GM21447 (cell line): ENCODE measurements at regions not wholly inside any gene's neighbourhood (a gene's known extent, or its start where the extent isn't known, plus 50 kb on each side); places are given as distances from the start of the nearest gene placed in this dataset.
"Not testable (repeated sequence)": the region's sequence is repeated elsewhere in the genome, so short reads cannot be mapped to it uniquely, and the experiment has no call there.

Source experiments
- ATAC-seq: cut with Tn5 transposase; IDR thresholded peaks from one replicate; pipeline ENCODE4 v1.9.1; 2021; ENCODE audit not compliant: unreplicated experiment

DNA sequence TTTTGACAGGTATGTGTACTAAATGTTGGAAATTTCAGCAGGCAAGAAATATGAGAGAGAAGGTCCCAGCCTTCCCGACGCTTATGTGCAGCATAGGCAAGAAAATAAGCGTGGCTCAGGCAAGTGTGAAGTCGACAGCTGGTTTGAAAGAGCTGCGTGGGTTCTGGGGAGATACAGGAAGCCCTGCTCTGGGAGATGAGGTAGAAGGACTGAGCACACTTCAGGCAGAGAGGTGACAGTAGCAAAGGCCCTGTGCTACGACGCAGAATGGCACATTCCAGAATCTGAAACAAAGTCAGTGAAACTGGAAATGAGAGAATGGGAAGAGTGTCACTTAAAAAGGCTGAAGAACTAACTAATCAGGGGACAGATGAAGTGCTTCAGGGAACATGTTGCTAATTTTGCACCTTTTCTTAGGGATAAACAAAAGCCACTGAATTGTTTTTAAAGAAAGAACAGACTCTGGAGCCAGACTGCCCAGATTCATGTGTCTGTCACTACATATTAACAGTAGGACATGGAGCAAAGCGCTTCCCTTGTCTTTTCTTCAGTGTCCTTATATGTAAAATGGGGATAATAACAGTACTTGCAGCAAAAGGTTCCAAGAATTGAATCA lies 160.1 kb downstream of the SPRY2 start:
- ATAC-seq = no peak

GRCh38 chr13:80177327-80177726 lies 163.6 kb downstream of the SPRY2 start:
- no peak for ATAC-seq

- ATAC-seq = no peak
Measured at GRCh38 chr13:80173224-80173623, 167.7 kb downstream of the SPRY2 start.

DNA sequence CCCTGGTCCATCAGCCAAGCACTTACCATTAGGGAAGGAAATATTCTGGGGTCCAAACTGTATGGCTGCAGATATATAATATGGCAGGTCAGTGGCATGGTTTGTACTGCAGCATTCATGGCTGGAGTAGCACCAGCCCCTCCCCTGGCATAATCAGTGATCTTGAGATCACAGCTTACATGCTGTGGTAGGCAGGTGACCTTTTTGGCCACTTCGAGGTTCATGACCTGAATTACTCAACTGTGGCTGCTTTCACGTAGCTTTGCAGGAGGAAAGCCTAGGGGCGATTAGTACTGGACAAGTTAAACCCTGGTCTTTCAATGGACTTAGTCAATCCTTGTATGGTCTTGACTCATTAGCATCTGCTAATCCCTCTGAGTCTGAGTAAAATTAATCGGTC lies 169.8 kb downstream of the SPRY2 start:
- ATAC-seq = no peak

DNA sequence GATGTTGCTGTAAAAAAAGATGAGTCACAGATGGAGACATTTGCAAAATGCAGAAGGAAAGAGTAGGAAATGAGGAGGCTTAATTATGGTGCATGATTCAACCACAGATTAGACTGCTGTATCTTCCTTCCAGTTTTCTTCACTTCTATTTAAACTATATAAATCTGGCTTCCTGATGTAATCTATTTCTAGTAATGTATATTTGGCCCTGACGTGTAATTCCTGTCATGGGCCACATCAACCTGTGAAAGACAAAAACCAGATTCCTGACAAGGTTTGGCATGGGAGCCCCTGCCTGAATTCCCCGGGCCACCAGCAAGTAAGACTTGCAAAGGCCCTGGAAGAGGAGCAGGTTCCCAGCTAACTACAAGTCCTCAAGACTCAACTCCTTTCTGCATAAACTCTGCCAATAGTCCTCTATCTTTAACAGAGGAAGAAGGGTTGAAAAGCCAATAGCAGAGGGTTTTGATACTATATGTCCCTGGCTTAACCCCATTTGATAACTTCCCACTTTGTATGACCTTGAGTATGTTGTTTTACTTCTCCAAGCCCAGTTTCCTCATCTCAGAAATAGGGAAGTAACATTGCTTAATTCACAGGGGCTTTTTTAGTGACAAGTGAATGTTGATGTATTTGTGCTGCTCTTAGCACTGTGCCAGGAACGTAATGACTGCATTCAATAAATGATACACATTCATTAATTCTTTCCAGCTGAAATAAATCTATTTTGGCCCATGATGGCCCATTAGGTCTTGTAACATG lies 172.7 kb downstream of the SPRY2 start:
- no peak for ATAC-seq

DNA sequence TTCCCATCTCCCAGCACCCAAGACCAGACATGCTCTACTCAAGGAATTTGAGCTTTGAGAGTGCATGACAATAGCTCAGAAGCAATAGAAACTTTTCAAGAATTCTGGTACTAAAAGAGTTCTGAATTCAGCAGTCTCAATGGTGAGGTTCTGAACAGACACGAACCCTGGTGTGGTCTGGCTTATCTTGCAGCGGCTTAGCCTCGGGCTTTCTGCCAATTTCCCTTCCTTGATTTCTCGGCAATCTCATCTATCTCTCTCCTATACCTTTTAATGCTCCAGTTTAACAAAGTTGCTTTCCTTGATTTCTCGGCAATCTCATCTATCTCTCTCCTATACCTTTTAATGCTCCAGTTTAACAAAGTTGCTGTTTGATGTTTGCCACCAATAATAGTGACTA lies 174.6 kb downstream of the SPRY2 start:
- ATAC-seq = no peak

DNA sequence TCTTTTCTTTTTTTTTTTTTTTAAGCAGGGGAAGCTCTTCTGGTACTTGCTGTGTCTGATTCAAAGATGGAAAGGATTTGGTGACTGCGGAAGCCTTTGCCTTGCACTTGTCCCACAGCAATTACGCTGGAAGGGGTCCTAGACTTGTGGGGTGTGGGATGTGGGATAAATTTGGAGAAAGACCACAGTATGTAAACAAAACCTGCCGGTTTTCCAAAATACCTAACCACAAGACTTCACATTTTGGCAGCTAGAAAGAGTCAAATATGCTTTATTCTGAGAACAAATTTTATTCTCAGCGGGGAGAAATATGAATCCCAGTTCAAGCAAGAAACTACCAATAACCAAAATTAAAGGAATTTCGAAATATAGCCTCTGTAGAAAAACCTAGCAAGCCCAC lies 176.5 kb downstream of the SPRY2 start:
- ATAC-seq = no peak

- no peak for ATAC-seq
Measured at GRCh38 chr13:80161896-80162295, 179.0 kb downstream of the SPRY2 start.

GRCh38 chr13:80161219-80161618 lies 179.7 kb downstream of the SPRY2 start:
- ATAC-seq = no peak

DNA sequence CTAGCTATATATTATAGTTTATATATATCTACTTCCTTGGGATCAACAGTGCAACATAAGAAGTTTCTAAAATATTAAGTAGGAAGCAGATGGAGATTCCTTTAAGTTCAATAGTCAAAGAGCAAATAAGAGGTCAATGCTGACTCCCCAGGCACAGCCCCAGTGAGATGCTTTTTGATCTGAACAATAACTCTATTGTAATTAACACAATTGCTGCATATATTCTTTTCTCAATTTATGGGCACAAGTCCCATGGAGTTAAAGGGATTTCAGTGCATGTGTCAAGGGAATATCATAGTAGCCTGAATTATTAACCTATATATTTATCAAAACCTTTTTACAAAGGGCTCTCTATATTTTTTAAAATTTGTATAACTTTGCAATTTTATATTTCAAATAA lies 180.8 kb downstream of the SPRY2 start:
- ATAC-seq = no peak

DNA sequence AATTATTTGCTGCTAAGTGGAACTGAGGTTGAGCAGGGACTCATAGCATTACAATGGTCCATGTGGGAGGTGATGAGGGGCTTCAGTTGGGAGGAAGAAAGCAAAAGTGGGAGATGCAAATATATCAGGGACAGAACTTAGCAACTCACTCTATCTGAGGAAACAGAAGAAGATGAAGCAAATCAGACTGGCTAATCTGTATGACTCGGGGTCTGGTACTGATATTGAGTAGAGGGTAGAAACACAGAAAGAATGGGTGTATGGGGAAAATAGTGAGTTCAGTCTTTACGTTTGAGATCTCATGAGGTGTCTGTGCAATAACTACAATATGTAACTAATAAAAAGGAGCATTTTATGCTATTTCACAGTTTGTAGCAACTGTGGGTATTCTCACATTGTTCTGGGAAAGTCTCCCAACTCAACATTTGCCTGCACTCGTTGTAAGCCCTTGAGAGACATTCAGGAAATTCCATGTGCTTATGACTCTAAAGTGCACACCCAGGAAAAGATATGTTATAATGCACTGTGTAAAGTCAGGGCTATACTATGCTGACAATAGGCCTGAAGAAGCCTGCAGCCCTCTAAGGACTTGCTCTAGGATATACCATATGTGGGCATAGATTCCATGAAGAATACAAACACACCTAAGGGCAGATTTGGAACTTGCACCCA lies 183.5 kb downstream of the SPRY2 start:
- ATAC-seq = no peak

DNA sequence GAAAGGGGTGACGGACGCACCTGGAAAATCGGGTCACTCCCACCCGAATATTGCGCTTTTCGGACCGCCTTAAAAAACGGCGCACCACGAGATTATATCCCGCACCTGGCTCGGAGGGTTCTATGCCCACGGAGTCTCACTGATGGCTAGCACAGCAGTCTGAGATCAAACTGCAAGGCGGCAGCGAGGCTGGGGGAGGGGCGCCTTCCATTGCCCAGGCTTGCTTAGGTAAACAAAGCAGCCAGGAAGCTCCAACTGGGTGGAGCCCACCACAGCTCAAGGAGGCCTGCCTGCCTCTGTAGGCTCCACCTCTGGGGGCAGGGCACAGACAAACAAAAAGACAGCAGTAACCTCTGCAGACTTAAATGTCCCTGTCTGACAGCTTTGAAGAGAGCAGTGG lies 188.8 kb downstream of the SPRY2 start:
- ATAC-seq = not testable (repeated sequence)

- ATAC-seq = no peak
Measured at GRCh38 chr13:80151016-80151415, 189.9 kb downstream of the SPRY2 start.

DNA sequence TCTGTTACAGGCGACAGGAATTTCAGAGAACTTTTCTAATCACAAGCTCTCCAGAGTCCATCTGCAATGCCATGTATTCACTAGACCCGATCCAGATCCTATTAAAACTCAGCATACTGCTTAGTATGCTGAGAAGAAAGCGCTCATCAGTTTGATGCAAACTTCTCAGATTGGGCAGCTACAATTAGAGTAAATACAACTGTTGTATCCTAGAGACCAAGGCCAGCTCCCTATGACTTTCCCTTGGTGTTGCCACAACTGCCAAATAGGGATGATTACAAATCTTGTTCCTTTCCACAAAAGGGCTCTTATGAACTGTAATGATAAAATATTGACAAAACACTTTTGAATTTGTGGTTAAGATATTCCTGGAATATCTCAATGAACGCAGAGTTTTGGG lies 191.2 kb downstream of the SPRY2 start:
- no peak for ATAC-seq

- no peak for ATAC-seq
Measured at GRCh38 chr13:80145171-80145690, 195.7 kb downstream of the SPRY2 start.

- ATAC-seq = no peak
Measured at GRCh38 chr13:80144493-80144892, 196.4 kb downstream of the SPRY2 start.

DNA sequence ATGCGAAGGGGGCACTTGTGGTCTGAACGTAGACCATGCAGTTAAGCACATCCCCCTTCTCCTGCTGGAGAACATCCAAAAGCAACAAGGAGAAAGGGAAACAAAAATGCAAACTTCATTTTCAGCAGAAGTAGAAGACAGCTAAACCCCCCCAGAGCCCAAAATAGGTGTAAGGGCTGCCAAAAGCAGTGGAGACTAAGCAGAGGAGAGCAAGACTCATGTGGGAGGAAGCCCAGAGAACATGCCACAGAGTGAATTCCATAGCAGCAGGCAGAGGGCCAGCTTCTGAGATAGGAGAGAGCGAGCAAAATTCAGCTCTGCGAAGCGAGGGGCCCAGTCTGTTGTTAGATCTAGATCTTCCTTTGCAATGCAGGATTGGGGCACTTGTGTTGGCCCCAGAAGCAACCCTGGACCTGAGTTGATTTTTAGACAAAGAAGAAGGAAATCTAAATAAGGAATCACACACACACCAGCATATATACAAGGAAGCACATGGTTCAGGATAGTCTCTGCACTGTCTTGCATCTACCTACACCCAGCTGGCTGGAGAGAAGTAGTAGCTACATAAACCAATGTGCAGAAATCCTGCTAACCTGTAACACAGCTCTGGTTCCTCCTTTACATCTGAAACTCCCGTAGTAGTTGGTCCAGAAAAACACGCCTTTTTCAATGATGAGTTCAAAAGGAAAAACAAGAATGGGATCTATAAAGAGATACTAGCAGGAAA lies 199.6 kb downstream of the SPRY2 start:
- no peak for ATAC-seq

DNA sequence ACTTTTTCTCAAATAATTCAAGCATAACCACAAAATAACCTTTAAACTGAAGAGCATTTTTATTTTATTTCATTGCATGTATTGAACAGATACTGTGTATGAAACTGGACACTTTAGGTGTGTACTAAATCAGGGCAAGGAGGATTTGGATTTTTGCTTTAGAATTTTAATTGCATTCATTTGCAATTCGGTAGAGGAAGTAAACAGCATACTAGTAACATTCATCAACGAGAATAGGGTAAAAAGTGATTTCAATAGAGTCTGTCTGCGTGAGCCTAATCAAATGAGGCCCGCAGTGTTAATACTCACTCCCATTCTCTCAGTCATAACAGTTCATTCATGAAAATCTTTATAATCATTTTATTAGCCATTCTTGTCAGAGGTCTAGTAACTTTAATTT lies 200.2 kb downstream of the SPRY2 start:
- ATAC-seq = no peak

DNA sequence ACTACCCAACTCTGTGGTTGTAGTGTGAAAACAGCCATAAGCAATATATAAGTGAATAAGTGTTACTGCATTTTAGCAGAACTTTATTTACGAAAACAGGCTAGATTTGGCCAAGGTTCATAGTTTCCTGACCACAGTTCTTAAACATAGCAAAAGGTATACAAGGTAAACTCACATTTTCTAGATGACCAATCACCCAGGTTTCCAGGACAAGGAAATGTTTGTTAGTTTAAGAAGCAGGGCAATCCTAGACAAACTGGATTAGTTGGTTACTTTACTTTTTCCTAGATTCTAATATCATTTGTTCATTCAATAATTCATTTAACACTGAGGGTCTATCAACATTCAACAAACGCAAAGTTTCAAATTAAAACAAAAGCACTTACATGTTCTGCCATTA lies 201.7 kb downstream of the SPRY2 start:
- ATAC-seq = no peak

DNA sequence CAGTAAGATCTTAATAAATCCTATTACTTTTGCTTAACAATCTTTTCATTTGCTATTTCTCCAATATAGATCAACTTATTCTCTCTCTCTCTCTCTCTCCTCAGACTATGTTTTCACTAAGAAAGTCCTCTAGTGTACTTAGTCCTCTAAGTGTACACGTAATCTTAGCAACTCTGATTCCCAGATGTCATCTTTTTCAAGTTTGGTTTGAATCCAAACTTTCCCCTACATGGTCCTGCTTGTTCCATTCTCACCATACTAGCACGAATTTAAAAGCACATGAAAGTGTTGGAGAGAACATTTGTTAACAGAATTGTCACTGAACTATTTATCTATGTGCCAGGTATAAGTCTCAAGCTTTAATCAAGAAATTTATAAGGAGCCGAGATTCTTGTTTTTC lies 202.9 kb downstream of the SPRY2 start:
- ATAC-seq = no peak

GRCh38 chr13:80134346-80134745 lies 206.6 kb downstream of the SPRY2 start:
- ATAC-seq = no peak
